HG03108 (cell line): ENCODE measurements at regions not wholly inside any gene's neighbourhood (a gene's known extent, or its start where the extent isn't known, plus 50 kb on each side); places are given as distances from the start of the nearest gene placed in this dataset.
"Not testable (repeated sequence)": the region's sequence is repeated elsewhere in the genome, so short reads cannot be mapped to it uniquely, and the experiment has no call there.

Experiments
- ATAC-seq: cut with Tn5 transposase; IDR thresholded peaks from one replicate; pipeline ENCODE4 v1.9.1; 2021; ENCODE audit warnings: moderate library complexity; ENCODE audit not compliant: unreplicated experiment

DNA sequence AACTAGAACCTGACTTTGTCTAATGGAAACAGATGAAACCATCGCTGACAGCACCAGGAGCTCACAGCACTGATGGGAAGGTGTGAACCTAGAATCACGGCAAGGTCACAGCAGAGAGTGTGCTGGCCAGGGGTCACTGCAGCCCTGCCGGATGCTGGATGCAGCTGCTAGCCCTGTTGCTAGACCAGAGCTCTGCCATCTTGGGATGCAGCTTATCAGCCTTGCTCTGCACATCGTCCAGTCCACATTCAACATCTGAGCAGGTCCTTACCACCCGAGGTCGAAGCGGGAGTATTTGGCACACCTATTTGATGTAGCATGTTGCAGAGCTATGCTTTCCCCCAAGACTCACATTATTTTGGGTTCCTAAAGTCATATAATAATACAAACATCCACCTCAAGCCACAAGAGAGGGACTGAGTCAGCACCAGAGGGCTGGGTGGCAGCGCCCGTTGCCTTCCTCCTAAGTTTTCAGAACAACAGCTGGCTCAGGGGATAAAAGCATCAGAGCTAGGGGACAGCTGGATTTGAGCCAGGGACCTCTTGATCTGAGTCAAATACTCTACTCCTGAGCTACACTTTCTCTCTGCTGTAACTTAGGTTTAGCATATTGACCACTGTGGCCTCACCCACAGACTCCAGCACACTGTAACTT is 135.3 kb downstream of the ZNF467 start:
- ATAC-seq: no peak

DNA sequence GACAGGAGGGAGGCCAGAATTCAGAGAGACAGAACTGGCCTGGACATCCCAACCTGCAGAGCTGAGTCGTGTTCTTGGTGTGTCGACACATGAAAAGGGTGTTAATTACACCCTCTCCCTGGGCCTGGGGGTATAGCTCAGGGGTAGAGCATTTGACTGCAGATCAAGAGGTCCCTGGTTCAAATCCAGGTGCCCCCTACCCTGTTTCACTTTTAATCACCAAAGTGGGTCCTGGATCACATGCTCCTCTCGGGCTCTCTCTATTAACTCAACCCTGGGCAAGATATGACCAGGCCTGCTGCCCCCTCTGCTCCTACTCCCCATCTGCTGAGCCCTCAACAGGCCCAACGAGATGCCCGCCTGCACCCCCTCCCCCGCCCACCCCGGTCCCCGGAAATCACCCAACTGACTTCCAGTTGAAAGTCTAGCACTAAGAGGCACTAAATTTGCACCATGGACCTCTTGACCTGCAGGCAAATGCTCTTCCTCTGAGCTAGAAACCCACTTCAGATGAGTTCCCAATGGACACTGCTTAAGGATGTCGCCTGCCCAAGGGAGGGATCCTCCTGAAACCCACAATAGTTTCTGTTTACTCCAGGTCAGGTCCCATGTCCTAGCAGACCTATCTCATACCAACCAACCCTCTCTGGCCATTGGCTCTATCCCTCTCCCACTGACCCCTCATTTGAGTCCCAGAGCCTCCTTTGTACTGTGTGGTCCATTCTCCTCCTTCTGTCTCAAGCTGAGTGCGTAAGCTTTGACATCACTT is 137.6 kb downstream of the ZNF467 start:
- no peak for ATAC-seq

DNA sequence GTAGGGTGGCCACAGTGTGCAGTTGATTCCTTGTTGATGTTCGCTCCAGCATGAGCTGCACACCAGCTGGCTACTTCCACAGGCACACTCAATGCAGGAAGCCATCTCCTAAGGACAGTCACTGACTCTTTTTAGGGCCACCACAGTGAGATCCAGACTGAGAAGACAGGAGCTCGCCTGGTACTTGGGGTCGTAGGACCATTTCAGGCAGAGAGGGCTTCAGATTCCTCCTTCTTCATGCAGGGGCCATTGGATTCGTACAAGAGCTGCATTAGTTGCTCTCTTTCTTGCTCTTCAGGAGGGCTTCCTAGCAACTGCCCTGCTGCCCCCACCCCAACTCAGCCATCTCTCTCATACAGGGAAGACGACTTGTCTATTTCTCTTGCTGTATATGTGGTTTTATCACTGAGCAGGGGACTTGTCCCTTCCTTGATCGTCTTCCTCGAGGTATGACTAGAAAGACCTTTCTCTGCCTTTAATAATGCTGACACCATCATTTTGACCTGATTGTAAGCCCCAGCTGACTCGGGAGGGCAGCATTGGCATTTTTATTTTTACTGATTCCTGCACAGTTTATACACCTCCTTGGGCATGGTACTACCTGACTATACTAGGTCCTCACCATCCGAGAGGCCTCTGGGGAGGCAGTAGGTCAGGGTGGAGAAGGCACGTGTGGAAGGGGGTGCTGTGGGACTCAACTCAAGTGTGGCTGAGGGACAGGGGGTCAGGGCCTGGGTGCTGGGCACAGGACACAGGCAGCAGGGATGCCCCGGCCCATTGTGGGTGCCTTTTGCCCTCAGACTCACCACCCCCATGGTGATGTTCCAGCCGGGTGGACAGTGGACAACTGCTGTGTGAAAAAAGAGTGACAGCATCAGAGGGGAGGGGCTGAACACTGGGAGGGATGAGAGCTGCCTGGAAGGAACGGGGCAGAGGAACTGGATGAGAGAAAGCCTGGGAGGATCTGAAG is 136.7 kb upstream of the ZNF746 start:
- no peak for ATAC-seq

DNA sequence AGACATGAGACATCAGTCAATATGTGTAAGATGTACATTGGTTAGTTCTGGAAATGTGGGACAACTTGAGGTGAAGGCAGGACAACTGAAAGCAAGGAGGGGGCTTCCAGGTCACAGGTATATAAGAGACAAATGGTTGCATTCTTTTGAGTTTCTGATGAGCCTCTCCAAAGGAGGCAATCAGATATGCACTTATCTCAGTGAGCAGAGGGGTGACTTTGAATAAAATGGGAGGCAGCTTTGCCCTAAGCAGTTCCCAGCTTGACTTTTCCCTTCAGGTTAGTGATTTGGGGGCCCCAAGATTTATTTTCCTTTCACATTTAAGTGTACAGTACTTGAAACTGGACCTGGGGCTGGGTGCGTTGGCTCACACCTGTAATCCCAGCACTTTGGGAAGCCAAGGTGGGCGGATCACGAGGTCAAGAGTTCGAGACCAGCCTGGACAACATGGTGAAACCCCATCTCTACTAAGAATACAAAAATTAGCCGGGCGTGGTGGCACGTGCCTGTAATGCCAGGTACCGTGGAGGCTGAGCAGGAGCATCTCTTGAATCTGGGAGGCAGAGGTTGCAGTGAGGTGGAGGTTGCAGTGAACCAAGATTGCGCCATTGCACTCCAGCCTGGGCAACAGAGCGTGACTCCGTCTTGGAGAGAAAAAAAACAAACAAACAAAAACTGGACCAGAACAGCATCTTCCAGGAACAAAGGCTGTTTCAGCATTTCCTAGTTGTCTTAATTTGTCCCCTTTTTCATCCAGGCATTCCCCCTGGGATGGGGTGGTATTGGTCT is 130.9 kb upstream of the ZNF746 start:
- ATAC-seq: not testable (repeated sequence)

DNA sequence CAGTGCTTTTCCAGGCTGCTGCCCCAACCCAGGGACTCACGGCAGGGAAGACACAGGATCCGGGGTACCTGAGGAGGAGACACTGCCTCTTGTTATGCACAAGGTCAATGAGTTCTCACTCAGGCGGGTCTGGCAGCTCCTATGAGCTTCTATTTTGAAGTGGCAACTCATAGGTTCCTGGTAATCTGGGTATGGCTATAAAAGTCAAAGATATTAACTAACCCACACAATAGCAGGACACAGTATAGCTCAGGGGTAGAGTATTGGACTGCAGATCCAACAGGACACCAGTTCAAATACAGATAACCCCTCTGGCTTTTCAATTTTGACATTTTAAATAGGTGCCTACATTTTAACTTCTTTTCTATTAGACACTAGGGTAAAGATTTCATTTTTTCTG is 130.3 kb upstream of the ZNF746 start:
- ATAC-seq: no peak

DNA sequence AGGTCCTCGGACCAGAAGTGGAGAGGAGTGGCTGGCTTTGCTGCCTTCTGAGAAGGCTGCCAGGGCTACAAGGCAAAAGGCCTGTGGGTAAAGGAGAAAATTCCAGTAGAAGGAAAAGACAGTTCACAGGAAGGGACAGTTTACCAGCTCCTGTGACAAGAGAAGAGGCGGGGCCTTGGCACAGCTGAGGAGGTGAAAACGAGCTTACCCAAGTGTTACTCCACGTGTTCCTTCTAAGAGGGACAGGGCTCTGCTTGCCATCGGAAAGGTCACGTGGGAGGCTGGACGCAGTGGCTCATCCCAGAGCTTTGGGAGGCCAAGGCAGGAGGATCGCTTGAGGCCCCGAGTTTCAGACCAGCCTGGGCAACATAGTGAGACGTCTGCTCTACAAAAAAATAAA is 129.4 kb upstream of the ZNF746 start:
- no peak for ATAC-seq

DNA sequence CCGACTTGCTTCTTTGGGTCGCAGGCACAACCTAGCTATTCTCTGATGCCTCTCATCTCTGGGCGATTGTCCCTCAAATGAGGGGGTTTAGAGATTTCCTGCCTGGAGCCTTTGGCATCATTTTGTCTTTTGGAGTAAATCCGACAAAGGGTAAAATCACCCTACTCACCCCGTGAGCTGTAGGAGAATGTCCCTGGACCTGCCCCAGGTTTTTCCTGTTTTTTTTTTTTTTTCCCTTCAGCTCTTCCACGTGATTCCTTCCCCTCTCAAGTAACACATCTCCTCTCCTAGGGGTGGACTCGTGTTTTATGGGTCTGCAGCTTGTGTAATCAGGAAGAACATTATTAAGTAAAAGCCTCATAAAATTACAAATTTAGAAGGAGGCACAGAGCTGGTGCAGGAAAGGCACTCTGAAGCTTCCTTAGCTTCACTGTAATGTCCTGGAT is 128.4 kb upstream of the ZNF746 start:
- ATAC-seq: no peak

DNA sequence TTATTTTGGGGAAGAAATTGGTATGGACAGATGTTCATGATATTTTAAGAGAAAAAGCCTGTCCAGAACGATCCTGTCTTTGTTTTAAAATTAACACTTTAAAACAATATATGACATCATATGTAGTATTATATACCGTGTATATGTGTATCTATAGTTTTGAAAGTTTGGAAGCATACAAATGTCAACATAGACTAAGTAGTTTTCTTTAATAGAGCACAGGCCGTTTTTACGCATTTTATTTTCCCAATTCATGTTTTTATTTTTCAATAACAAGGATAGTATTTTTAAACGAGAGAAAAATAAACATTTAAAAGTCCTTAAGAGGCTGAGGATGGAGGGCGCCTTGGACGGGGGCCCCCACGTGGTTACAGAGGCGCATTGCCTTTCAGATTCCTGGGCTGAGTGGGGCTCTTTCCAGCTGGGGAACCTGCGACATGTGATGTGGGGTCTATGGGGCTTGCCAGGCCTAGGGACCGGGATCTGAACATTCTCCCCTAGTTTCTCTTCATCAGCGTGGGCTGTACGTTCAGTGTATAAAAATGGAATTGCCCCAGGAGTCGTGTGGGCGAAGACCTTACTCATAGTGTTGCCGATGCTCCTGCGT is 127.8 kb upstream of the ZNF746 start:
- ATAC-seq: no peak

DNA sequence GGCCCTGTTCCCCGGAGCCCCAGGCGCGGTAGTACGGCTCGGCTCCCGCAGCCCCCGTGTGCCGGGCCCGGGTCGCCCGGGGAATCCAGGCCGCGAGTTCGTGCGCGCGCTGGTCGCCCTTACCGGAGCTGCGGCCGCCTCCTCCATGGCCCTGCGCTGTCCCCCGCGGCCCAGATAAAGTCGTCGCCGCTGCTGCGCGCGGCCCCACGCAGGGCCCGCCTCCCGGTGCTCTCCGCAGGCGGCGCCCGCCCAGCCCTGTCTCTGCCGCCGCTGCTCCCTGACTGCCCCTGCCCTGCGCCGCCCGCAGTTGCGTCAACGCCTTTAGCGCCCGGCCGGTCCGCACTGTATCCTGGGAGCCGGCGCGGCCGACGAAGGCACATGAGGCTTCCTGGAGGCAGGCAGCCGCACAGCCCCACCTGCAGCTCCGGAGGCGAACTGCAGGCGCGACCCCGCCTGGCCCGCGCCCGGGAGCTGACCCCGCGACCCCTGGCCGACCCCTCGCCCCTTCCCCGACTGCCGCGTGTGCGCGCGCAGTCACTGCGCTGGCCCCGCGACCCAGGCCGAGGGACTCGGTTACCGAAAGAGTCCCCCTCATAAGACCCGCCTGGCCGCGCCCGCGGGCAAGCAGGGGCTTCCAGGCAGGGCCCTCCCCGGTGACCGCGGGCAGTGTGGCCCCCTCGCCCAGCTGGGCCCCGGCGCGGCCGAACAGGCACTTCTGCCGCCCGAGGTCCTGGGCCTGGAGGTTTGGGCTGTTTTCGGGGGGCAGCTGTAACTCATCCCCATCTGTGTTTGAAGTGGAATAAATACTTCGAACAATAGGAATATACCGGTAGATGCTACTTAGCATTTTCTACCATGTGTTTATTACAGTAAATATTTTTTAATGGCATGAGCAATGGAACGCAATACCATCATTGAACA is 127.1 kb upstream of the ZNF746 start:
- ATAC-seq: peak; percentile 95

DNA sequence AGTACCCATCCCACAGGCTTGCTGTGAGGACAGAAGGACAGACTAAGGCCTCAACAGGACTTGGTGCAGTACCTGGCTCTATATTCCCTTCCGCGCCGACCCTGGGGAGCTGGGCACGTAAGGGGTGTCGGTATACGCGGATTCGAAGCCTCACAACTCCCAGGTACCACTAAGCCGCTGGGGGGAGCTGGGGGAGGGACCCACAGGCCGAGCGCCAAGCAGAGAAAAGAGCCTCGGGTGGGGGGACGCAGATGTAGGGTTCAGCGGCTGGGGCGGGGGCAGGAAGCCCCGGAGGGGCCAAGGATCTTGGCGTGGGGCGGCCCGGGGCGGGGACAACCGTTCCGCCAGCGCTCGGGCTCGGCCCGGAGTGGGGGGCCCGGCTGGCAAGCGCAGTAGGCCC is 126.4 kb upstream of the ZNF746 start:
- peak; percentile 7 for ATAC-seq

DNA sequence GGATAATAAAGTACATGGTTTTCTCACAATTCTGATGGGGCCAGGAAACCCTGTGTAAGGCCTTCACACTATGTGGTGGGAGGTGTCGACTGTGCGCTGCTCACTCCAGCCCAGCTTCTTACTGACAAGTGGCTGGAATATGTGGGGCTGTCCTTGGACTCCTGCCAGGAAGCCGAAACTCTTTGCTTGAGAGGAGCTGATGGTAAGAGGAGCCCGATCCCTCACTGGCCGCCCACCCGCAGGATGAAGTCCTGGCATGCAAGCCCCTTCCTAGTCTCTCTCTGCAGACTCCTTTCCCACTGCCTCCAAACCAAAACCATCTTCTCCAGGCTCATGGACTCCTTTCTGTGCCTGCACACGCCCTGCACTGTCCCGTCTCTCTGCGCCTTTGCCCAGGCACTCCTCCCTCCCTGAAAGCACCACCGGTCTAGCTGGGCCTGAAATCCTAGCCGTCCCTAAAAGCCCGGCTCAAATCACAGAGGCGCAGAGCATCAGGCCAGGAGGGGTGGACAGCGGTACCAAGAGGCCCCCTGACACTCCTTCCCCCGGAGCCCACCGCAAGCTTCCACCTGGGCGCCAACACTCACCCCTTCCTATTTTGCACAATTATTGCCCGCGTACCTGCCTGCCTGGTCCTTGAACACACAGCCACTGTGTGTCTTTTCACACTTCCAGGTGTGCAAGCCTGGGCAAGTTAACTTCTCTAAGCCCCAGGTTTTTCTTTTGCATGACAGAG is 125.8 kb upstream of the ZNF746 start:
- not testable (repeated sequence) for ATAC-seq

DNA sequence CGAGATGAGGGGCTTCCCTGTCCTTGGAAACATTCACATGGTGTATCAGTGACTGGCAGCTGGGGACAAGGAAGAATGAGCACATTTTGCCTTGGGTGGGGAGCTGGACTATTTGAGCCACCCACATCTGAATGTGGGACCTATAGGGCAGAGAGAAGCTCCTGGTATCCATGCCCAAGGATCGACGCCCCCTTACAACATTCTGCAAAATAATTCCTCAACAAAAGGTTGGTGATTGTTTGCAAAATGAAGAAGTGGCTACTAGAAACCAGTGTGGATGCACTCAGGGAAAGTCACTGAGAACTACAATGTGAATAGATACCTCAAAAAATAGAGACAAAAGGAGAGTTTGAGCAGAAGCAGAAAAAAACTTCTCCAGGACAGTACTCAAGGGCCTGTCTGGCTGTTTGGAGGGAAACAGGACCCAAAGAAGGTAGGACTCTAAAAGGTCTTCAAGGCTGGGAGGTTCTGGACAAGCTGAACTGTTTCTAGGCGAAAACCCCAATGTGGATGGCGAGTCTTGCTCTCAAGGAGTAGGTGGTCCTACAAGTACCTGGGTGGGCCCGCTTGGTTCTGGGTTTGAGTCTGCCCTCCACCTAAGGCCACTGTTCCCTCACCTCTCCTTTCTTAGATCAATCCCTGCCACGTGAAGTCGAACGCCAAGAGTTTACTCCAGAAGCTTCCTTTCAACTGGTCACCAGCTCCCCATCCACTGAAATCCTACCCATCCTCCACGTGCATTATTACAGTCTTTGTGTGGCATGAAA is 125.0 kb upstream of the ZNF746 start:
- ATAC-seq: no peak

DNA sequence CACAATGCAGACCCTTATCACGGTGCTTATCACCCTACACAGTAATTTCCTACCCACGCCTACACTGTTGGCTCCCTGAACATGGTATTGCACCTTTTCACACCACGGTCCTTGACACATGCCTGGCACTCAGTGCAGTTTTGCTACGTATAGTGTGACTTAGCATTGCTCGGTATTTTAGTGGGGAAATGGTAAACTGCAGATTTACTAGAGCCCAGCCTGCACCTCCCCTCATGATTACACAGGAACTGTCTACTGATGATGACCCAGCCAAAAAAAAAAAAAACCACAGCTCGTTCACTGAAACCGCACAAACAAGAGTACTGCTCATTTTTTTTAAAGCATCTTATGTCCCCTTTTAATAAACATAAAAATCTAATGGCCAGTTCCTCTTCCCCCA is 124.2 kb upstream of the ZNF746 start:
- ATAC-seq: no peak

DNA sequence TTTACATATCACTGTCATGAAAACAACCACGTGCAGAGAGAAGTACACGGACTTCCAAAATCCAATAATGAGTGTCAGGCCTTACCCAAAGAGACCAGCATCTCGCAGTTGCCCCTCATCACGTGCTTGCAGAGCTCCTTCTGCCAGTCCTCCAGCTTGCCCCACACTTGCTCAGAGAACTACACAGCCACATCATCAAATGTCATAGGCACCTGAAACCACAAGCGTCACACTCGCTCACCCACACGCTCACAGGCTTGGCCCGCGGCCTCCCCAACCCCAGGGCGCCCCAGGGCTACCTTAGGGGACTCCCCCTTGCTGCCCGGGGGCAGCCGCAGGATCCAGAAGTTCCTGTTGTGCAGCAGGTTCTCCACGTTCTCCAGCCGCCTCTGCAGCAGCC is 123.4 kb upstream of the ZNF746 start:
- ATAC-seq: peak; percentile 23

DNA sequence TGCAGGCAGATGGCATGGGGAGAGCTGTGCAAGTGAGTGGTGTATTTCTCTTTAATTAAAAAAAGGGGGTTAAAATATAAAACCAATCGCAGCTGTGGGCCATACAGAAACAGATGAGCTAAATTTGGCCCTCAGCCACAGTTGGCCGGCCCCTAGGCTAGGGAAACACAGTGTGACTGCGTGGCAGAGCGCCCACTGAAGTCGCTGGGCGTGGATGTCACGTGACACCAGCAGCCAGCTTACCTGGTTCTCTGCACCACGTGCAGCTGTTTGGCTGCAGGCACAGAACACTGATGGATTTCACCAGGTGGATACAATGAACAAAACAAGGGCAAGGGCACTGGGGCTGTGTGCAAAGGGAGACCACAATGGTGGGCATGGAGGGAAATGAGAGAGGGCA is 119.3 kb upstream of the ZNF746 start:
- no peak for ATAC-seq

DNA sequence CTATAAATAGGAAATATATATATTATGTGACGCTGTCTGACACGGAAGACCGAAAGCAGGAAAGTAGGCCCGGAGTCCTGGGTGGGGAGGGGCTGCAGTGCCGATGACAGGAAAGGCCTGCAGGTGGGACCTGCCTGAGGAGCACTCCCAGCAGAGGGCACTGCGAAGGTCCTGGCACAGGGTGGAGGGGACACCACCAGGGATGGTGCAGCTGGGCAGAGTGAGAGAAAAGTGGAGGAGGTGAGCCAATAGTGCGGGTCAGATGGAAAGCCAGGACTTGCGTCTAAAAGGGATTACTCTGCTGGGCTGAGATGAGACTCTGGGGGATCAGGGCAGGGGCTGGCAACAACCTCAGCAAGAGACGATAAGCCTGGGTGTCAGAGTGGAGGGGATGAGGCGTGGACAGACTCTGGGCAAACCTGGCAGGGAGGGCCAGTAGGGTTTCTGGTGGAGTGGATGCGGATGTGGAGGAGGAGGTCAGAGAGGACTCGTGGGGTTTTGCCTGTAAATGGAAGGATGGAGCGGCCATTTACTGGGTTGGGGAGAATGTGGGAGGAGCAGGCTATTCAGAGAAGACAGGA is 118.2 kb upstream of the ZNF746 start:
- ATAC-seq: no peak

DNA sequence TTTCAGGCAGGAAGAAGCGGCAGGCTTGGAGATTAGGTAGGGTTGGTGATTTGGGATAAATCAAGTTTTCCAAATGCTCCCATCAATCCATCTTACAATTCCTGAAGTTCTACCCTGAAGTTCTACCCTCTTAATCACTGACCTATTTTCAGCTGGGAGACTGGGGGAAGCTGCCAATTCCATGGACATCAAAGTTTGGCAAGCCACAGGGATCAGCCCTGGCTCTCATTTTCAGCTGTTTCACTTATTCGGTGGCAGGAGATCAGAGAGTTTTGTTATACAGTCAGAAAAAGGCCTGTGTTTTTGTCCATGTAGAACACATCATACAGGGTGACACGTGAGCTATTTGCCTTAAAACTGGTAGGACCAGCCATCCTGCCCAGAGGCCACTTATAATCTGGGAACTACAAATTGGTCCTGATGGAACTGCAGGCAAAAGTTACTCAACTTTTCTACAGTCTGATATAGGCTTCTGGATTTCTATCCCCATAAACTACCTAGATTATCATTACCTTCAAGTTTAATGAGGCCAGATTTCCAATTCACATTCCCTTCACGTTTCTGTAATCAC is 112.9 kb upstream of the ZNF746 start:
- no peak for ATAC-seq
